ENCODE measurements at regions not wholly inside any gene's neighbourhood (a gene's known extent, or its start where the extent isn't known, plus 50 kb on each side); places are given as distances from the start of the nearest gene placed in this dataset.

DNA sequence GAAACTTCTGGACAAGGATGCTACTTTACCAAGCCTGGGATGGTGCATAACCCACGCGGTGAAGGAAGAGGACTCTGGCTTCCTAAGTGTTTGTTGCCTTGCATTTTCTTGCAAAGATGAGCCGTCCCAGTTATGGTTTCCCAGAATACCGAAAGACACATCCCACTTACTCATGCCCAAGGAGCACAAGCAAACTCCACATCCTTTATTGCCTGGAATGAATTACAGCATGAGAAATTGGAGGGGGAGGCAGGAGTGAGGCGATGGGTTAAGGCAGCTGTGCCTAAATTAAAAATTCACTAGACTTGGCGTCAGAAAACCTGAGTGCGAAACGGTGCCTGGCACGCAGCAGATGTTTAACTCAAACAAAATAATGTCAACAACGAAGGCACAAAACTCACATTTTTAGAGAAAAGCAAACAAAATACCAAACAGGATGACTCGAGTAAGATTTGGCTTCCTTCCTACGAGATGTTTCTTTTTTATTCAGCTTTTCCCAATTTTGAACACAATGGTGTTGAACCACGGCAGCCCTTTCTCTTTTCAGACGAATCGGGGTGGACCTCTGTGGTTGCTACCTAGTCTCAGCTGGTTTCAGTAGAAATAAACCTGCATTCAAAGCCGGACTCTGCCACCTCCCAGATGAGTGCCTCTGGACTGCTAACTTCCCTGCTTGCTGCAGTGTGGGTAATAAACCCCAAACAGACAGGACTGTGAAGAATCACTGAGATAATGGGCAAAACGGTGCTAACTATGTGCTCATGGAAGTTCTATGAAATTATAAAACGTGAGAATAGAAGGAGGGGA lies 100.3 kb upstream of the NCK2 start:
- Histone ChIP-seq H3K9ac (ENCODE audit: low read depth, low read length, poor library complexity) (no peak overlapping the region), H3K23ac (ENCODE audit: low read depth, low read length, poor library complexity) (no peak overlapping the region), H3K4me1 (ENCODE audit: control insufficient read depth in 2 of 2, insufficient read depth in 1 of 2, low read depth in 1 of 2, low read length in 2 of 2) (peaks cover 0 to 13% of the 10 kb centered on the region in 2 donors), H4K91ac (ENCODE audit: low read depth, low read length, poor library complexity) (no peak overlapping the region), H3K18ac (ENCODE audit: low read length) (no peak overlapping the region), H2BK15ac (ENCODE audit: low read length) (no peak overlapping the region), H3K79me1 (ENCODE audit: low read depth, low read length) (no peaks in the 10 kb centered on the region), H2BK12ac (ENCODE audit: low read length) (no peak overlapping the region), H3K9me3 (replicated peaks in 1 of 2; ENCODE audit: control insufficient read depth in 2 of 2, insufficient read depth in 1 of 2, low read depth in 1 of 2, low read length in 2 of 2) (peaks cover 0 to 3% of the 10 kb centered on the region in 2 donors), H3K4me3 (ENCODE audit: low read length in 2 of 2) (no peak overlapping the region), H2AK5ac (ENCODE audit: low read depth, low read length) (no peak overlapping the region), H2BK5ac (ENCODE audit: low read length) (no peak overlapping the region), H3K27ac (replicated peaks; ENCODE audit: low read length) (no peak overlapping the region), H3K14ac (ENCODE audit: low read length) (no peak overlapping the region), H3K36me3 (replicated peaks in 1 of 2; ENCODE audit: control insufficient read depth in 2 of 2, insufficient read depth in 2 of 2, low read length in 2 of 2) (no peaks in the 10 kb centered on the region), H2BK120ac (ENCODE audit: low read depth, low read length) (no peak overlapping the region), H2AFZ (ENCODE audit: low read length) (peak overlapping the region; percentile 38), H3K4me2 (ENCODE audit: insufficient read depth, low read length, poor library complexity, severe bottlenecking) (no peak overlapping the region), H3K4ac (ENCODE audit: low read length) (no peak overlapping the region), H4K8ac (ENCODE audit: low read depth, low read length) (no peak overlapping the region), H3K27me3 (ENCODE audit: control insufficient read depth in 3 of 3, insufficient read depth in 3 of 3, low read depth in 1 of 3, low read length in 3 of 3) (no peaks in the 10 kb centered on the region)
- DNase-seq (ENCODE audit: low spot score) = no peak
- WGBS, 2 donors (ENCODE audit: extremely low coverage in 2 of 2, insufficient read length in 2 of 2, insufficient replicate concordance in 1 of 2) = no CpG with 5 or more reads among the region's 18 CpGs

DNA sequence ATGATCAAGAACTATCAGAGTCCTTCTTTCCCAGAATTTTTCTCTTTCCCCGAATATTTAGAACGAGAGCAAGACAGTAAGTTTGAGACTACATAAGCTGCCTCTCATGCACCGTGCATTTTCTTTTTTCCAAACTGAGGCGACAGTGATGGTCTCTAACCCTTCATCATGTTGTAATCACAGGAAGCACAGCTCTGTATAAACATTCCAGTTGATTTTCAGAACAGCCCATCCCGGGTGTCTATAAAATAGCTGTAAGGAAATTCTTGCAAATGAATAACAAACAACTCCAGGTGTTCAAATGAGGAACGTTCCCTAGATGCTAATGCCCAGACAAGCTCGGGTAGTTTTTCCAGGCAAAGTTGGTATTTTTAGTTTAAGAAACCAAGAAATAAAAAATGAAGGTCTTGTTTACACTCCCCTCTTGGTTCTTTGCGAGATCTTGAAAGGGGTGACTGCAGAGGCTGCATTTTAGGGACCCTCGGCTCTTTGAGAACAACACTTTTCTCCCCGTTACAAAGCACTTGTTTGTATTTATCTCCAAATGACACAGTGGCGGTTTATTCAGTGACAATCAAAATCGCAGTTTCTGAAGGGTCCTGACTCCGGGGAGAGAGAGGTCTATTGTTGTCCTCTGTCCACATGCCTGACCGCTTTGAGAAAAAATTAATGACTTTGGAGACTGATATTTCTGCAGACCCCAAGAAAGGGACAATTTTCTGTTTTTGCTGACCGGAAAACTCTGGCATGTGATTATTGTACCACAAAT lies 101.1 kb upstream of the NCK2 start:
- Histone ChIP-seq H2BK120ac (ENCODE audit: low read depth, low read length) (no peak overlapping the region), H4K91ac (ENCODE audit: low read depth, low read length, poor library complexity) (no peak overlapping the region), H3K27me3 (ENCODE audit: control insufficient read depth in 3 of 3, insufficient read depth in 3 of 3, low read depth in 1 of 3, low read length in 3 of 3) (no peaks in the 10 kb centered on the region), H3K4me3 (ENCODE audit: low read length in 2 of 2) (no peak overlapping the region), H3K9ac (ENCODE audit: low read depth, low read length, poor library complexity) (no peak overlapping the region), H3K27ac (replicated peaks; ENCODE audit: low read length) (no peak overlapping the region), H3K4me1 (ENCODE audit: control insufficient read depth in 2 of 2, insufficient read depth in 1 of 2, low read depth in 1 of 2, low read length in 2 of 2) (peaks cover 0 to 13% of the 10 kb centered on the region in 2 donors), H3K18ac (ENCODE audit: low read length) (no peak overlapping the region), H3K9me3 (replicated peaks in 1 of 2; ENCODE audit: control insufficient read depth in 2 of 2, insufficient read depth in 1 of 2, low read depth in 1 of 2, low read length in 2 of 2) (no peaks in the 10 kb centered on the region), H3K4ac (ENCODE audit: low read length) (no peak overlapping the region), H3K4me2 (ENCODE audit: insufficient read depth, low read length, poor library complexity, severe bottlenecking) (no peak overlapping the region), H4K8ac (ENCODE audit: low read depth, low read length) (no peak overlapping the region), H3K23ac (ENCODE audit: low read depth, low read length, poor library complexity) (no peak overlapping the region), H2BK5ac (ENCODE audit: low read length) (no peak overlapping the region), H2BK12ac (ENCODE audit: low read length) (no peak overlapping the region), H3K79me1 (ENCODE audit: low read depth, low read length) (no peaks in the 10 kb centered on the region), H3K14ac (ENCODE audit: low read length) (no peak overlapping the region), H2BK15ac (ENCODE audit: low read length) (no peak overlapping the region), H3K36me3 (replicated peaks in 1 of 2; ENCODE audit: control insufficient read depth in 2 of 2, insufficient read depth in 2 of 2, low read length in 2 of 2) (no peaks in the 10 kb centered on the region), H2AFZ (ENCODE audit: low read length) (peak overlapping the region; percentile 38), H2AK5ac (ENCODE audit: low read depth, low read length) (no peak overlapping the region)
- DNase-seq (ENCODE audit: low spot score) = no peak
- no CpG with 5 or more reads among the region's 15 CpGs for WGBS, 2 donors (ENCODE audit: extremely low coverage in 2 of 2, insufficient read length in 2 of 2, insufficient replicate concordance in 1 of 2)

DNA sequence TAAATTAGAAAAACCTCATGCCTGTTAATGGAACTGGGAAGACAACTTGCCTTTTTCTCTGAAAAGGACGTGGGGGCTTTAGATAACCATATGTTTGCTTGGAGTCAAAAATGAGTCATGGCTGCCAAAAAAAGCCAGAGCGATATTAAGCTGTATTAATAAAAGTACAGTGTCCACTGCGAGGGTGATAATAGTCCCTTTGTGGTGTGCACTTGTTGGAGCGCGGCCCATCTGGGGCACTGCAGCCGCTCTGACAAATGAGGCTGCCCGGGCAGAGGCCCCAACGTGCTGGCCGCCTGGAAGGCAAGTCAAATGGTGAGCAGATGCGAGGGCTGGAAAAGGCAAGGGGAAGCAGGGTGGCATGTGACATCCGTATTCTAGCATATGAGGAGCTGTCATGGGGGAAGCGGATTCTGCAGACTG lies 103.3 kb upstream of the NCK2 start:
- no peak overlapping the region for H2BK15ac ChIP-seq (ENCODE audit: low read length)
- no peak overlapping the region for H3K14ac ChIP-seq (ENCODE audit: low read length)
- peaks cover 2 to 17% of the 10 kb centered on the region in 2 donors for H3K4me1 ChIP-seq (ENCODE audit: control insufficient read depth in 2 of 2, insufficient read depth in 1 of 2, low read depth in 1 of 2, low read length in 2 of 2)
- H3K27me3 ChIP-seq (ENCODE audit: control insufficient read depth in 3 of 3, insufficient read depth in 3 of 3, low read depth in 1 of 3, low read length in 3 of 3) = no peaks in the 10 kb centered on the region
- H3K4ac ChIP-seq (ENCODE audit: low read length) = peak overlapping the region; percentile 81
- no peak overlapping the region for H4K8ac ChIP-seq (ENCODE audit: low read depth, low read length)
- no peak overlapping the region for H2BK12ac ChIP-seq (ENCODE audit: low read length)
- no peaks in the 10 kb centered on the region for H3K9me3 ChIP-seq (replicated peaks in 1 of 2; ENCODE audit: control insufficient read depth in 2 of 2, insufficient read depth in 1 of 2, low read depth in 1 of 2, low read length in 2 of 2)
- H2AK5ac ChIP-seq (ENCODE audit: low read depth, low read length) = no peak overlapping the region
- no peak overlapping the region for H3K4me2 ChIP-seq (ENCODE audit: insufficient read depth, low read length, poor library complexity, severe bottlenecking)
- H2BK120ac ChIP-seq (ENCODE audit: low read depth, low read length) = no peak overlapping the region
- no peak overlapping the region for H4K91ac ChIP-seq (ENCODE audit: low read depth, low read length, poor library complexity)
- H3K27ac ChIP-seq (replicated peaks; ENCODE audit: low read length) = no peak overlapping the region
- no peak overlapping the region for H2BK5ac ChIP-seq (ENCODE audit: low read length)
- no peak overlapping the region for H3K4me3 ChIP-seq (ENCODE audit: low read length in 2 of 2)
- H3K9ac ChIP-seq (ENCODE audit: low read depth, low read length, poor library complexity) = no peak overlapping the region
- H3K23ac ChIP-seq (ENCODE audit: low read depth, low read length, poor library complexity) = no peak overlapping the region
- H3K18ac ChIP-seq (ENCODE audit: low read length) = peak overlapping the region; percentile 51
- H3K79me1 ChIP-seq (ENCODE audit: low read depth, low read length) = no peaks in the 10 kb centered on the region
- peak overlapping the region; percentile 50 for H2AFZ ChIP-seq (ENCODE audit: low read length)
- no peaks in the 10 kb centered on the region for H3K36me3 ChIP-seq (replicated peaks in 1 of 2; ENCODE audit: control insufficient read depth in 2 of 2, insufficient read depth in 2 of 2, low read length in 2 of 2)
- WGBS, 2 donors (ENCODE audit: extremely low coverage in 2 of 2, insufficient read length in 2 of 2, insufficient replicate concordance in 1 of 2) = no CpG with 5 or more reads among the region's 12 CpGs
- no peak for DNase-seq (ENCODE audit: low spot score)

DNA sequence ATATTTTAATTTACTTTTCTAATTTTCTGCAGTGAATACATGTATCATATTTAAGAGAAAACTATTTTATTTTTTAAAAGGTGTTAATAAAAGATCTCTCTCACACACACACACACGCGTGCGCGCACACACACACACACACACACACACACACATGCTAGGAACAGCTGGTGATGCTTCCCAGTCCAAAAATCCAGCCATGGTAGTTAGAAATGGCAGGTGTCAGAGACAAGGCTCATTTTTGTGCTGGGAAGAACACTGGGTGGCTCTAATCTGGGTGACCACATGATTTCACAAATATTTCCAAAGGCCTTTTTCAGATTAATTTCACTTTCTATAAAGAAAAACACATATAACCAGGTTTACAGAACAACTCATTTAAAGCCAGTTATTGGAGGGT lies 104.5 kb upstream of the NCK2 start:
- Histone ChIP-seq H3K14ac (ENCODE audit: low read length) (no peak overlapping the region), H3K23ac (ENCODE audit: low read depth, low read length, poor library complexity) (no peak overlapping the region), H3K4ac (ENCODE audit: low read length) (no peak overlapping the region), H2AFZ (ENCODE audit: low read length) (no peak overlapping the region), H2BK5ac (ENCODE audit: low read length) (no peak overlapping the region), H3K4me1 (ENCODE audit: control insufficient read depth in 2 of 2, insufficient read depth in 1 of 2, low read depth in 1 of 2, low read length in 2 of 2) (peaks cover 4 to 17% of the 10 kb centered on the region in 2 donors), H2BK15ac (ENCODE audit: low read length) (no peak overlapping the region), H3K36me3 (replicated peaks in 1 of 2; ENCODE audit: control insufficient read depth in 2 of 2, insufficient read depth in 2 of 2, low read length in 2 of 2) (no peaks in the 10 kb centered on the region), H3K79me1 (ENCODE audit: low read depth, low read length) (no peaks in the 10 kb centered on the region), H3K9ac (ENCODE audit: low read depth, low read length, poor library complexity) (no peak overlapping the region), H2BK120ac (ENCODE audit: low read depth, low read length) (no peak overlapping the region), H3K9me3 (replicated peaks in 1 of 2; ENCODE audit: control insufficient read depth in 2 of 2, insufficient read depth in 1 of 2, low read depth in 1 of 2, low read length in 2 of 2) (no peaks in the 10 kb centered on the region), H3K4me3 (ENCODE audit: low read length in 2 of 2) (no peak overlapping the region), H3K27me3 (ENCODE audit: control insufficient read depth in 3 of 3, insufficient read depth in 3 of 3, low read depth in 1 of 3, low read length in 3 of 3) (no peaks in the 10 kb centered on the region), H4K8ac (ENCODE audit: low read depth, low read length) (no peak overlapping the region), H2AK5ac (ENCODE audit: low read depth, low read length) (no peak overlapping the region), H4K91ac (ENCODE audit: low read depth, low read length, poor library complexity) (no peak overlapping the region), H3K4me2 (ENCODE audit: insufficient read depth, low read length, poor library complexity, severe bottlenecking) (no peak overlapping the region), H2BK12ac (ENCODE audit: low read length) (no peak overlapping the region), H3K18ac (ENCODE audit: low read length) (no peak overlapping the region), H3K27ac (replicated peaks; ENCODE audit: low read length) (no peak overlapping the region)
- WGBS, 2 donors (ENCODE audit: extremely low coverage in 2 of 2, insufficient read length in 2 of 2, insufficient replicate concordance in 1 of 2) = no CpG with 5 or more reads among the region's 4 CpGs
- no peak for DNase-seq (ENCODE audit: low spot score)
